Nephron (organoid): ENCODE measurements at regions not wholly inside any gene's neighbourhood (a gene's known extent, or its start where the extent isn't known, plus 50 kb on each side); places are given as distances from the start of the nearest gene placed in this dataset.

Experiments used
- H3K27ac Mint-ChIP-seq, 3 experiments: 2 replicates each; pipeline ENCODE4 v1.8.0; 2020; ENCODE audit warnings: mixed read lengths in 3 of 3, mild to moderate bottlenecking in 2 of 3, moderate library complexity in 1 of 3
- H3K27me3 Mint-ChIP-seq: 2 replicates; pipeline ENCODE4 v1.8.0; 2021; ENCODE audit warnings: low read depth, mild to moderate bottlenecking, moderate library complexity, mixed read lengths
- H3K36me3 Mint-ChIP-seq: 2 replicates; pipeline ENCODE4 v1.8.0; 2020; ENCODE audit warnings: low read depth, mixed read lengths
- H3K4me1 Mint-ChIP-seq: 2 replicates; pipeline ENCODE4 v1.8.0; 2020; ENCODE audit warnings: mixed read lengths
- H3K4me3 Mint-ChIP-seq, 3 experiments: 2 replicates each; pipeline ENCODE4 v1.8.0; 2020; ENCODE audit warnings: mild to moderate bottlenecking in 3 of 3, mixed read lengths in 3 of 3, moderate library complexity in 2 of 3
- H3K9me3 Mint-ChIP-seq: 2 replicates; pipeline ENCODE4 v1.8.0; 2020; ENCODE audit warnings: mixed read lengths
- CTCF ChIP-seq, 3 experiments: fragments of 200-600 bp; sonication (generic); IDR thresholded peaks; one replicate each; pipeline ENCODE4 v1.5.0; 2021; ENCODE audit warnings: antibody characterized with exemption in 3 of 3; ENCODE audit not compliant: unreplicated experiment in 3 of 3

- H3K27ac Mint-ChIP-seq, result no peak overlapping the region
- H3K4me1 Mint-ChIP-seq, result no peaks in the 10 kb centered on the region
- TF ChIP-seq CTCF (IDR thresholded peaks at IDR 0.05; ENCODE audit: unreplicated experiment in 3 of 3), result no peak
- peaks cover 18% of the 10 kb centered on the region for H3K9me3 Mint-ChIP-seq
- H3K36me3 Mint-ChIP-seq, result no peaks in the 10 kb centered on the region
- H3K4me3 Mint-ChIP-seq, result no peak overlapping the region
- no peaks in the 10 kb centered on the region for H3K27me3 Mint-ChIP-seq
These were observed 104.1 kb upstream of the SPEF2 start for GRCh38 chr5:35513612-35514011.

- peaks cover 26% of the 10 kb centered on the region for H3K9me3 Mint-ChIP-seq
- no peaks in the 10 kb centered on the region for H3K4me1 Mint-ChIP-seq
These were observed 115.5 kb upstream of the SPEF2 start for GRCh38 chr5:35502206-35502605.

GRCh38 chr5:35488791-35489190 is 128.9 kb upstream of the SPEF2 start:
- no peaks in the 10 kb centered on the region for H3K9me3 Mint-ChIP-seq
- no peak overlapping the region for H3K27ac Mint-ChIP-seq
- no peaks in the 10 kb centered on the region for H3K27me3 Mint-ChIP-seq
- TF ChIP-seq CTCF (IDR thresholded peaks at IDR 0.05; ENCODE audit: unreplicated experiment in 3 of 3), result no peak
- peaks cover 25% of the 10 kb centered on the region for H3K4me1 Mint-ChIP-seq
- H3K36me3 Mint-ChIP-seq, result no peaks in the 10 kb centered on the region
- no peak overlapping the region for H3K4me3 Mint-ChIP-seq

More at GRCh38 chr5:35502206-35502605, 115.5 kb upstream of the SPEF2 start:
- no peak overlapping the region for H3K4me3 Mint-ChIP-seq
- H3K36me3 Mint-ChIP-seq, result no peaks in the 10 kb centered on the region
- H3K27me3 Mint-ChIP-seq, result no peaks in the 10 kb centered on the region
- TF ChIP-seq CTCF (IDR thresholded peaks at IDR 0.05; ENCODE audit: unreplicated experiment in 3 of 3), result no peak
- H3K27ac Mint-ChIP-seq, result no peak overlapping the region

GRCh38 chr5:35488055-35488454 is 129.6 kb upstream of the SPEF2 start:
- H3K9me3 Mint-ChIP-seq, result no peaks in the 10 kb centered on the region
- no peaks in the 10 kb centered on the region for H3K36me3 Mint-ChIP-seq
- no peaks in the 10 kb centered on the region for H3K27me3 Mint-ChIP-seq
- H3K4me3 Mint-ChIP-seq, result no peak overlapping the region
- no peak for TF ChIP-seq CTCF (IDR thresholded peaks at IDR 0.05; ENCODE audit: unreplicated experiment in 3 of 3)
- peak overlapping the region; percentile 68 to 92 (median 79) for H3K27ac Mint-ChIP-seq
- peaks cover 32% of the 10 kb centered on the region for H3K4me1 Mint-ChIP-seq

GRCh38 chr5:35487233-35488025 is 130.2 kb upstream of the SPEF2 start:
- H3K27me3 Mint-ChIP-seq, result no peaks in the 10 kb centered on the region
- H3K36me3 Mint-ChIP-seq, result no peaks in the 10 kb centered on the region
- H3K27ac Mint-ChIP-seq, result peak overlapping the region; percentile 68 to 92 (median 79)
- H3K4me3 Mint-ChIP-seq, result no peak overlapping the region
- TF ChIP-seq CTCF (IDR thresholded peaks at IDR 0.05; ENCODE audit: unreplicated experiment in 3 of 3), result no peak
- peaks cover 38% of the 10 kb centered on the region for H3K4me1 Mint-ChIP-seq
- no peaks in the 10 kb centered on the region for H3K9me3 Mint-ChIP-seq

- Mint-ChIP-seq H3K27ac (peak overlapping the region; percentile 44 to 92 (median 79)), H3K36me3 (no peaks in the 10 kb centered on the region), H3K4me3 (no peak overlapping the region), H3K9me3 (no peaks in the 10 kb centered on the region), H3K4me1 (peaks cover 38% of the 10 kb centered on the region), H3K27me3 (no peaks in the 10 kb centered on the region)
- no peak for TF ChIP-seq CTCF (IDR thresholded peaks at IDR 0.05; ENCODE audit: unreplicated experiment in 3 of 3)
These were observed 132.2 kb upstream of the SPEF2 start for GRCh38 chr5:35485487-35485886.
